ENCODE measurements at regions not wholly inside any gene's neighbourhood (a gene's known extent, or its start where the extent isn't known, plus 50 kb on each side); places are given as distances from the start of the nearest gene placed in this dataset.

DNA sequence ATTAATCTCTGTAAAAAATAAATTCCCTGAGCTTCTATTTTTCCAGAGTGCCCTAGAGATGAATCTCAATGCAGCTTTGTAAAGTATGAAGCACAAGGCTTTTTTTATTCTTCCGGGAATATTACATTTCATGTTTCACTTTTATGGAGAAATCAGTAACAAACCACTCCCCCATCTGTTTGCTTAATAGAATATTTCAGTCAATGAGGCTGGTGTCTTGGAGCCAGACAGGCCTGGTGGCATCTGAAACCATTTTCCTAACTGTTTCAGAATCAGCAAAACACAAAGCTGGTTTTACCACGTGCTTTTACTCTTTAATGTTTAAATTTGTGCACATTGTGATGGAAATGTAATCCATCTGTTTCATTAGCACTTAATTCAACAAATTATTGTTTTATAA, 400.8 kb upstream of the HSF2 start:
- no peak for DNase-seq (ENCODE audit: low spot score)

DNA sequence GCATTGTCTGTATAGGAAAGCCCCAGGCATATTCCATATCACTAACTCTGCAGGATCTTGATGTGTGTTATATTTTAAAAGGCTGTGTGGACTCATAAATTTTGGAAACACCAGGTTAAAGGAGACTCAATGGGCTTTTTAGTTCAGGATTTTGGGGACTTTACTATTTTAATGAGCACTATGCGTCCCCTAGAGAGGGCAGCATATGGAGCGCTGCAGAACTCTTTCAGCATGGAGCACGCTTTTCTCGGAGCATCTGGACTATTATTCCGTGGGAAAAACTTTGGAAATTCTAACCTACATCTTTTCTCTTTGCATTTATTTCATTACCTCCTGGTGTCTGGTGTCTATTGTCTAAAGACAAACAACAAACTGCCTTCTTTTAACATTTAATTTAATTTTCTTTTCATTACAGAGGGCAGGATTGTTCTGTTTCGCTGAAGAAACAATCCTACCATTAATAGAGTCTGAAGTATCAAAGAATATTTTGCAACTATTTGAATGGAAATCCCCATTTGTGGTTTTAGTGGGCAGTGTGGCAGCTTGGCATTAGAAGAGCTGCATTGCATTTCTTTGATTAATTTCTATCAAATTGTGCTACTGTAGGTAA, 399.9 kb upstream of the HSF2 start:
- TF ChIP-seq, protein P1, sequence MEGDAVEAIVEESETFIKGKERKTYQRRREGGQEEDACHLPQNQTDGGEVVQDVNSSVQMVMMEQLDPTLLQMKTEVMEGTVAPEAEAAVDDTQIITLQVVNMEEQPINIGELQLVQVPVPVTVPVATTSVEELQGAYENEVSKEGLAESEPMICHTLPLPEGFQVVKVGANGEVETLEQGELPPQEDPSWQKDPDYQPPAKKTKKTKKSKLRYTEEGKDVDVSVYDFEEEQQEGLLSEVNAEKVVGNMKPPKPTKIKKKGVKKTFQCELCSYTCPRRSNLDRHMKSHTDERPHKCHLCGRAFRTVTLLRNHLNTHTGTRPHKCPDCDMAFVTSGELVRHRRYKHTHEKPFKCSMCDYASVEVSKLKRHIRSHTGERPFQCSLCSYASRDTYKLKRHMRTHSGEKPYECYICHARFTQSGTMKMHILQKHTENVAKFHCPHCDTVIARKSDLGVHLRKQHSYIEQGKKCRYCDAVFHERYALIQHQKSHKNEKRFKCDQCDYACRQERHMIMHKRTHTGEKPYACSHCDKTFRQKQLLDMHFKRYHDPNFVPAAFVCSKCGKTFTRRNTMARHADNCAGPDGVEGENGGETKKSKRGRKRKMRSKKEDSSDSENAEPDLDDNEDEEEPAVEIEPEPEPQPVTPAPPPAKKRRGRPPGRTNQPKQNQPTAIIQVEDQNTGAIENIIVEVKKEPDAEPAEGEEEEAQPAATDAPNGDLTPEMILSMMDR (IDR thresholded peaks at IDR 0.05), result no peak
- H3K27ac ChIP-seq, result no peak overlapping the region
- no peak overlapping the region for H3K4me3 ChIP-seq
- DNase-seq (ENCODE audit: low spot score), result no peak

More for the DNA sequence above, 400.8 kb upstream of the HSF2 start:
- no peak overlapping the region for H3K4me3 ChIP-seq
- no peak overlapping the region for H3K27ac ChIP-seq
- TF ChIP-seq, protein P1 (IDR thresholded peaks at IDR 0.05), result no peak

DNA sequence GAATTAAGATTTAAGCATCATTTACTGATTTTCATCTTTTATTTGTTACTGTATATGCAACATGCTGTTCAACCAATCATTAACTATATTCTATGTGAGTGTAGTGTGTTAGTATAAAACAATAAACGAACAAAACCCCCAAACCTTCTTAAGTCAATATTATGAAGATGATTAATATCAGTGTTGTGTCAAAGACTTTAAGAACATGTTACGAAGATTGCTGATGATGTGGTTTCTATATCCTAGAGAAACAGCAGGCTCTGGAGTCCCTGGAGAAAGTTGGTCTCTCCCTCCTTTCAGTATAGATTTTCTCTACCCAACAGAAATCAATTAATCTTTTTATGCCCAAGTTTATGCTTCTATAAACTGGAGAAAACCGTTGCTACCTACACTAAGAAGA, 393.8 kb upstream of the HSF2 start:
- Histone ChIP-seq H3K27ac (no peak overlapping the region), H3K4me3 (no peak overlapping the region)
- TF ChIP-seq, protein P1 (IDR thresholded peaks at IDR 0.05), result no peak
- no peak for DNase-seq (ENCODE audit: low spot score)

DNA sequence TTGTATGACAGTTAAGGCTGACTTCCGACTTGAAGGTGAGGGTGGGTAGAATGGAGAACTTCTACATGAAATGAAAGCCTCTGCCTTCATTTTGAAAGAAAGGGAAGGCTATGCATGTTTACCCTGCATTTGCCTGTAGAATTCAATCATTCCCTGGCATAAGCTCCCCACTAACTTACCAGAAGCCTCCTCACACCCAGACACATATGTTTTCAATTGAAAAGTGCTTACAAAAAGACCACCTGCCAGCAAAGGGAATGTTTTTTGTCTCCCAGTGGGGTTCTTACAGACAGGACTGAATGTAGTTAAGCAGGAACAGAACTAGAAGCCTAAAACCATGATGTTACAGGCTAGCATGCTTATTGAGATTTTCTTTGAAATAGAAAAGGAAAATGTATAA, 392.1 kb upstream of the HSF2 start:
- Histone ChIP-seq H3K27ac (no peak overlapping the region), H3K4me3 (no peak overlapping the region)
- TF ChIP-seq, protein P1 (IDR thresholded peaks at IDR 0.05), result no peak
- DNase-seq (ENCODE audit: low spot score), result no peak

DNA sequence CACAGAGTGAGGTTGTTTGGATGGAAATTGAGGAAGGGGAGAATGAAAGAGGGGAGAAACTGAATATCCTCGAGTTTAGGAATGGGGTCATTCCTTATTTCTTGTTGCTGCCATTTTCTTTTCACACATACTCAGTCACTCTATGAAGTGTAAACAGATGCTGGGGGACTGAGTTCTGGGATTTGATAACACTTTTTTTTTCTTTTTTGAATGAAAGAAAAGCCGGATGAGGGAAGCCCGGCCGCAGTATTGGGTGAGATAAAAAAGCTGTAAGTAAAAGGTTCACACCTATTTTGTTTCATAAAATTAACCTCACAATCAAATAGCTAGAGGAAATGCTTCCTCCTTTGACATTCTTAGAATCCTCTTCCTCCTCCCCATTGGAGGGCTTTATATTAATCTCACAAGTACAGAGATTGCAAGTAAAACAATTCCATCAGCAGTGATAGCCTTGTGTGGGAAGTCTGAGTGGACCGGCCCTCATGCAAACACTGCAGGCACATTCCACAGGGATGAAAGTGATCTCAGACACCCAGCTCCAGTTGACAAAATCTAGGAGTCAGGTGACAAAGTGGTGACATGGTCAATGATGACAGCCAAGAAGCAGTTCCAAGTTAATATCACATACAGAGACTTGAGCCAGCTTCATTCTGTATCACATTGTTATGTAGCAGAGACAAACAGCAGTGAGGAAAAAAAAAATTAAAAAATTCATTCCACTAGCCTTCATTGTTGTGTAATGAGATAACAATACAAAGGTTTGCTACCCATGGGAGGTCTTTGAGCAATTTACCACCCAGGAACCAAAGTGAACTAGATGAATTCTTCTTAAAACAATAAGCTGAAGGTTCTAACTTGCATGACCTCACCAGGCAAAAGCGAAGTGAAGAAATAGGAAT, 391.1 kb upstream of the HSF2 start:
- TF ChIP-seq, protein P1 (IDR thresholded peaks at IDR 0.05), result no peak
- no peak for DNase-seq (ENCODE audit: low spot score)
- no peak overlapping the region for H3K4me3 ChIP-seq
- no peak overlapping the region for H3K27ac ChIP-seq

DNA sequence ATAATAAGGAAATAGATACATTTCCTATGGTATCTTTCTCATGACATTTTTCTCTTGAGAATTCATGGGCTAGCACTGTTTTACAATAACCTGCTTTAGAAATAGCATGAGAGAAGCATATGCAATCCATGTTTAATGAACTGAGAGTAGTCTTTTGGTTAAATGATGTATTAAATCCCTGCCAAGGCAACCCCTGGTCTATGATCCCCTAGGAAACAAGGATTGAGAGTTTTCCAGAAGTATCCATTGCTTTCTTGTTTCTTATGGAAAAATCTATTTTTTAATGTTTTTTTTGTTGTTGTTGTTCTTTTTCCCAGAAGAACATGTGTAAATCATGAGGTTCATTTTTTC, 390.5 kb upstream of the HSF2 start:
- no peak overlapping the region for H3K4me3 ChIP-seq
- TF ChIP-seq, protein P1 (IDR thresholded peaks at IDR 0.05), result no peak
- H3K27ac ChIP-seq, result no peak overlapping the region
- DNase-seq (ENCODE audit: low spot score), result no peak

DNA sequence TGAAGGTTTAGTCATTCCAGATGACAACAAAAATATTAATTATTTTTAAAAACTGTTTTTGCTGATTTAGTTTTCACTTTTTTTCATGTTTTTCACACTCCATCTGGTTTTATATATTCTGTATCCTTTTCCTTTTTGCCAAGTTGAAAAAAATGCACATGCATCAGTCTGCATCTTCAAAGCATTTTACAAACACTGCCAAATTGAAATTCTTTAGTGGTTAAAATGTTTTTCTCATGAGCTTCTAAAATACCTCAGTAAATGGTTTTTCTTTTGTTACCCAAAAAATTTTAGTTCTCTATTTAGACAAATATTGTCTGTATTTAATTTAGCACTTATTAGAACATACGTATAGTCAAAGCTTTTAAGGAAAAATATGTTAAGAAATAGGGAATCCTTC, 386.9 kb upstream of the HSF2 start:
- DNase-seq (ENCODE audit: low spot score), result no peak
- Histone ChIP-seq H3K4me3 (no peak overlapping the region), H3K27ac (no peak overlapping the region)
- TF ChIP-seq, protein P1 (IDR thresholded peaks at IDR 0.05), result no peak
